GM12874 (cell line): ENCODE measurements at regions not wholly inside any gene's neighbourhood (a gene's known extent, or its start where the extent isn't known, plus 50 kb on each side); places are given as distances from the start of the nearest gene placed in this dataset.

ENCODE experiments used
- TF ChIP-seq, protein P1 (sequence below): IDR thresholded peaks from 2 replicates; pipeline ENCODE4 v1.5.1; 2011; ENCODE audit warnings: low read depth, mild to moderate bottlenecking, control low read depth, low read length, moderate library complexity; ENCODE audit not compliant: insufficient read depth

DNA sequence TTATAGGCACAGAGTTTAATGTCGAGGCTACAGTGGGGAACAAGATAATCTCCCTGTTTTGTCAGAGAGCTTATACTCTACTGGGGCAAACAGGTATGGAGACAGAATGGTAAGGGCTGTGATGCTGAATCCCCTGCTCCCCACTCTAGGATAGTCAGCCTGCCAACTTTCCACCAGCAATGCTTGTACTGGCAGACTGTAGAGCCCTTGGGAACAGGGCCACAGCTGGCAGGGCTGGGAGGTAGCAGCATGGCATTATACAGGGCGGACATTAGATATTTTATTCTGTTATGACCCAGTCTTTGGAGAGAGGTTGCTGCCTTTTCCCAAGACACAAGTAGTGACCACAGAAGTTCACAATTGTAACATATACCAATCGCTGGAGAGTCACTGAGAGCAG is 91.2 kb downstream of the ARRDC4 start:
- TF ChIP-seq, protein P1, sequence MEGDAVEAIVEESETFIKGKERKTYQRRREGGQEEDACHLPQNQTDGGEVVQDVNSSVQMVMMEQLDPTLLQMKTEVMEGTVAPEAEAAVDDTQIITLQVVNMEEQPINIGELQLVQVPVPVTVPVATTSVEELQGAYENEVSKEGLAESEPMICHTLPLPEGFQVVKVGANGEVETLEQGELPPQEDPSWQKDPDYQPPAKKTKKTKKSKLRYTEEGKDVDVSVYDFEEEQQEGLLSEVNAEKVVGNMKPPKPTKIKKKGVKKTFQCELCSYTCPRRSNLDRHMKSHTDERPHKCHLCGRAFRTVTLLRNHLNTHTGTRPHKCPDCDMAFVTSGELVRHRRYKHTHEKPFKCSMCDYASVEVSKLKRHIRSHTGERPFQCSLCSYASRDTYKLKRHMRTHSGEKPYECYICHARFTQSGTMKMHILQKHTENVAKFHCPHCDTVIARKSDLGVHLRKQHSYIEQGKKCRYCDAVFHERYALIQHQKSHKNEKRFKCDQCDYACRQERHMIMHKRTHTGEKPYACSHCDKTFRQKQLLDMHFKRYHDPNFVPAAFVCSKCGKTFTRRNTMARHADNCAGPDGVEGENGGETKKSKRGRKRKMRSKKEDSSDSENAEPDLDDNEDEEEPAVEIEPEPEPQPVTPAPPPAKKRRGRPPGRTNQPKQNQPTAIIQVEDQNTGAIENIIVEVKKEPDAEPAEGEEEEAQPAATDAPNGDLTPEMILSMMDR = no peak

DNA sequence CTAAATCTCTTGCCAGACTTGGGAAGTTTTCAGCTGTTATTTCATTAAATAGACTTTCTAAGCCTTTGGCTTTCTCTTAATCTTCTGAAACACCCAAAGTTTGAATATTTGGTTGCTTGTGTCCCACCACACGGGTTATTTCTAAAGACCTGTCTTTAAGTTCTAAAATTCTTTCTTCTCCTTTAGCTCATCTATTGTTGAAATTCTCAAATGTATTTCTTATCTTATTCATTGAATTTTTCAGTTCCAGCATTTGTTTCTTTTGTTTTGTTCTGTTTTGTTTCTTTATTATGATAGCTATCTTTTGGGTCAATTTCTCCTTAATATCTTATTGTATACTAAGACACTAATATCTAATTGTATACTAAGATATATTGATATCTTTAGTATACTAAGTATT is 97.0 kb downstream of the ARRDC4 start:
- TF ChIP-seq, protein P1 = no peak

DNA sequence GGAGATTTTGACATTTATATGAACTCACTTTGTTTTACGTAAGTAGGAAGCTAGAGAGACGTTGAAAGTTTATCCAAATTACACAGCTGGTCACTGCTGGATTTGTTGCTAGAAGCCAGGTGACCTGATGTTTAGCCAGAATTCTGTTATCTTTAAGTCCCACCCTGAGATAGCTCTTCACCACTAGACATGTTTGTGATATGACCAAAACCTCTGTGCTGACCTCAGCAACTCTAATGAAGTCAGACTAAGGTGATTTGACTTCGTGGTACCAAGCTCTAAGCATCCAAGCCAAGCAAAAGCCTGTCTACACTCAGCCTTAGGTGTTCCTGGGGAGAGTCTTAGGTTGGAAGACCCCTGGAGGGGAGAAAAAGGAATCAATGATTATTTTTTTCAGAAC is 102.4 kb downstream of the ARRDC4 start:
- TF ChIP-seq, protein P1 = no peak

DNA sequence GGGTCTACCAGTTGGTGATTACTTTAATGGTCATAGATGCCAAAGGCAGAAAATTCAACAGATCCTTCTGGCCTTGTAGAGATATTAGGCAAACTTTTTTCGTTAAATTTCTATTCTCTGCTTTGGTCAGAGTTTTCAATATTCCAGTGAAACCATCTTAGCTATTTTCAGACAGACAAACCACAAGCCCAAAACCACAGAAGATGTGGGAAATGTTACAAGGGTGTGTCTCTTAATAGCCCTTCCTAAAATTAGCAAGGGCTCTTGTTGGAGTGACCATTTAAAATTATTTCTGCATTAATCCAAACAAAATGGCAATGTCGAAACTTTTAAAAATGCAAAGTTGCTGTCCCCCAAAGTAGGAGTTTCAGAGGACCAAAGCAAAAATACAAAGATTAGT is 102.8 kb downstream of the ARRDC4 start:
- TF ChIP-seq, protein P1 = no peak

DNA sequence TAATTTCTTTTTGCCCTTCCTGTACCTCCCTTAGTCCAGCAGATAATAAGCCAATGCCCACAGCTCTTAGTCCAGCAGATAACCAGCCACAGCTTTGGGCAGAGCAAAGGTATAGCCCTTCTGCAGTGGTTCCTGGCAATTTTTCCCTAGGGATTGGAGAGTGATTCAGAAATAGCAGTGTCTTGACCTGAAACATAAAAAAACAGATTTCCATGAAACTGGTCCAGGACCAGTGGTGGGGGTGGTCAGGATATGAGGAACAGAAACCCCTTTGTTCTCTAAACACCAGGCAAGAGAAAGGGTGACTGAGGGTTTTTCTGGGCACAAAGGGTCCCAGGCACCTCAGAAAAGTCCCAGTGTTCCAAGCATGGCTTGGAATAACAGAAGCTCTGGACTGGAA is 103.4 kb downstream of the ARRDC4 start:
- TF ChIP-seq, protein P1 = no peak

DNA sequence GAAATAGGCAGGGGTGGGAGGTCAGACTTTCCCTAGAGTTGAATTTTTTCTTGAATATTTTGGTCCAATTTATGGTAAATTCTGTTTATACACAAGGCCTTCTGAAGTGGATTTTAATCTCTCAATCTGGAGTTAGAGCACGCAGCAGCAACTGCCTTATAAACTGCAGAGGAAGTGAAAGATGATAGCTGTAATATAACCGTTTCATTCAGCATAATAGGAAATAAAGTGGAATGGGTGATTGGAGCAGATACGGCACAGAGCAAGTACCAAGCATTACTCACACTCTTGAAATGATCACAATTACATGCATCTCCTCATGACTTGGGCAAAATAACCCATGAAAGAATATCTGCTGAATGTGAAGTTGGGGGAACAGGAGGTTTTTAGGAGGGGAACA is 106.8 kb downstream of the ARRDC4 start:
- TF ChIP-seq, protein P1 = no peak

DNA sequence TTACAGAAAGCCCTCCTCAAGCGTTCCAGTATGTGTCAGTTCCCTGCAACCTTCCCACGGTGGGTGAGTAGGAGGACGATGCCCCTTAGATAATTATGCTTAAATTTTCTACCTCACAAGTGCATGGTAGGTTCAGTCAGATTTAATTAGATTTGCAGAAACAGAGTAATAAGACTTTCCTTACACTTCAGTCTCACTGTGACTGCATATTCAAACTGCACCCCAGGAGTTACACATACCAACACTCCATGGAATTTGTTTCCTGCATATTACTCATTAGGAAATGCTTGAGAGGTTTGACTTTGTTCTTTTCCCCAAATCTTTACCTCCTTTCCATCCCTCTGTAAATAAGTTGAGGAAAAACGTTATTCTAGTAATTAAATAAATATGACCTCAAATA is 108.8 kb downstream of the ARRDC4 start:
- TF ChIP-seq, protein P1 = no peak

DNA sequence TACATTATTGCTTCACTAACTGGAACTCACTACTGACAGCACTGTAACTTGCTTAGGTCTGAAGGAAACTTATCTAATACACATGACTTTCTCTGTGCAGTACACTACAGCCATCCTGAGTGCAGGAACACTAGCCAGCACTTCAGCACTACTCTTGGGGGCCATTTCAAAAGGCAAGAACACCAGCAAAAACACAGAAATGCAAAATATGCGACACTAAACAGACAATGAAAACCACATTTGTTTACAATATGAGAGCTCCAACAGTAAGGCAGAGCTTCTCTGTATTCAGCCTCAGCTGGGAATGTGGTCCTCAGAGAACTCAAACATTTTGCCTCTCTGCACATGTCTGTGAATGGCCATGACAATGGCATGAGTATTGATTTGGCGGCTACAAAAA is 109.6 kb downstream of the ARRDC4 start:
- TF ChIP-seq, protein P1 = no peak
